IMR-90 (cell line): ENCODE measurements at regions not wholly inside any gene's neighbourhood (a gene's known extent, or its start where the extent isn't known, plus 50 kb on each side); places are given as distances from the start of the nearest gene placed in this dataset.

Experiments used
- ATAC-seq: fragments of 200-7000 bp; cut with Tn5 transposase; 2 replicates; pipeline ENCODE4 v1.9.1; 2020; ENCODE audit warnings: low read depth, mild to moderate bottlenecking, moderate library complexity
- BruUV-seq: library from RNA; stranded (reverse); fragments of 400-500 nt; replicated peaks from 2 replicates; lab custom pipeline; 2021; lab: Mats Ljungman, UMichigan
- CTCF ChIA-PET: fragments of 300-600 bp; formaldehyde crosslinking; extraction: SDS; loops from one replicate; lab custom pipeline; 2021; ENCODE audit warnings: antibody characterized with exemption; lab: Yijun Ruan, JAX
- POLR2A ChIA-PET: fragments of 300-600 bp; sonication (Branson Sonifier 250); formaldehyde crosslinking; loops from one replicate; lab custom pipeline; 2022; ENCODE audit warnings: antibody characterized with exemption; ENCODE audit not compliant: unreplicated experiment; lab: Charles Lee
- DNase-seq: peaks from one replicate; pipeline ENCODE4 v3.0.0; 2013
- H2AFZ ChIP-seq: replicated peaks from 2 replicates; pipeline ENCODE3; 2013; ENCODE audit warnings: low read length, mild to moderate bottlenecking; ENCODE audit not compliant: poor library complexity
- H2AK5ac ChIP-seq: 2 replicates; pipeline ENCODE4 v1.6.1; 2013; ENCODE audit warnings: low read depth, low read length, inconsistent platforms
- H2AK9ac ChIP-seq: replicated peaks from 2 replicates; pipeline ENCODE3; 2013; ENCODE audit warnings: mild to moderate bottlenecking, low read depth, low read length, moderate library complexity; ENCODE audit not compliant: poor library complexity
- H2BK120ac ChIP-seq: 2 replicates; pipeline ENCODE4 v1.6.1; 2013; ENCODE audit warnings: low read depth, low read length, inconsistent platforms
- H2BK15ac ChIP-seq: 3 replicates; pipeline ENCODE4 v1.6.1; 2013; ENCODE audit warnings: low read depth, low read length, inconsistent platforms
- H2BK20ac ChIP-seq: 2 replicates; pipeline ENCODE4 v1.6.1; 2013; ENCODE audit warnings: low read depth, mild to moderate bottlenecking, inconsistent platforms, low read length, moderate library complexity
- H2BK5ac ChIP-seq: 2 replicates; pipeline ENCODE4 v1.6.1; 2013; ENCODE audit warnings: mild to moderate bottlenecking, low read depth, low read length, inconsistent platforms; ENCODE audit not compliant: poor library complexity, severe bottlenecking
- H3K14ac ChIP-seq: replicated peaks from 2 replicates; pipeline ENCODE4 v1.6.1; 2013; ENCODE audit warnings: low read depth, low read length, inconsistent platforms
- H3K18ac ChIP-seq: 2 replicates; pipeline ENCODE4 v1.6.1; 2013; ENCODE audit warnings: low read depth, low read length, control low read depth
- H3K23ac ChIP-seq: 2 replicates; pipeline ENCODE4 v1.6.1; 2013; ENCODE audit warnings: low read depth, low read length, inconsistent platforms
- H3K27ac ChIP-seq: 2 replicates; pipeline ENCODE4 v1.5.1; 2013; ENCODE audit warnings: mild to moderate bottlenecking, control low read depth, low read length; ENCODE audit not compliant: insufficient read depth
- H3K27me3 ChIP-seq: 2 replicates; pipeline ENCODE4 v1.6.1; 2013; ENCODE audit warnings: low read length; ENCODE audit not compliant: control insufficient read depth, insufficient read depth
- H3K36me3 ChIP-seq: 2 replicates; pipeline ENCODE4 v1.6.1; 2013; ENCODE audit warnings: low read length, mixed read lengths; ENCODE audit not compliant: control insufficient read depth, insufficient read depth
- H3K4ac ChIP-seq: 2 replicates; pipeline ENCODE4 v1.6.1; 2013; ENCODE audit warnings: low read depth, low read length, inconsistent platforms
- H3K4me1 ChIP-seq: 2 replicates; pipeline ENCODE4 v1.6.1; 2013; ENCODE audit warnings: low read length, mixed read lengths; ENCODE audit not compliant: control insufficient read depth, insufficient read depth
- H3K4me2 ChIP-seq: 2 replicates; pipeline ENCODE4 v1.6.1; 2013; ENCODE audit warnings: low read depth, mild to moderate bottlenecking, control low read depth, low read length, moderate library complexity
- H3K4me3 ChIP-seq: 2 replicates; pipeline ENCODE4 v1.5.1; 2013; ENCODE audit warnings: low read depth, mild to moderate bottlenecking, control low read depth, low read length, moderate library complexity; ENCODE audit not compliant: insufficient read depth
- H3K56ac ChIP-seq: 2 replicates; pipeline ENCODE4 v1.6.1; 2013; ENCODE audit warnings: low read length, inconsistent platforms; ENCODE audit not compliant: insufficient read depth; ENCODE audit errors: extremely low read depth
- H3K79me1 ChIP-seq, 2 experiments: 2 replicates each; pipeline ENCODE4 v1.6.1; 2013; ENCODE audit warnings: low read length in 2 of 2, inconsistent platforms in 1 of 2, low read depth in 1 of 2
- H3K9ac ChIP-seq: 2 replicates; pipeline ENCODE4 v1.6.1; 2013; ENCODE audit warnings: low read depth, low read length, control low read depth
- H3K9me1 ChIP-seq: 2 replicates; pipeline ENCODE4 v1.6.1; 2013; ENCODE audit warnings: low read length, inconsistent platforms; ENCODE audit not compliant: insufficient read depth
- H3K9me3 ChIP-seq: 2 replicates; pipeline ENCODE4 v1.6.1; 2013; ENCODE audit warnings: low read length; ENCODE audit not compliant: control insufficient read depth, insufficient read depth
- H4K20me1 ChIP-seq: 2 replicates; pipeline ENCODE4 v1.6.1; 2013; ENCODE audit warnings: low read length, inconsistent platforms; ENCODE audit not compliant: insufficient read depth
- H4K5ac ChIP-seq: 2 replicates; pipeline ENCODE4 v1.6.1; 2013; ENCODE audit warnings: mild to moderate bottlenecking, low read depth, low read length, control low read depth
- H4K8ac ChIP-seq, 2 experiments: 2 replicates each; pipeline ENCODE4 v1.6.1; 2013; ENCODE audit warnings: low read depth in 2 of 2, low read length in 2 of 2, control low read depth in 1 of 2, inconsistent platforms in 1 of 2
- H4K91ac ChIP-seq: 2 replicates; pipeline ENCODE4 v1.6.1; 2013; ENCODE audit warnings: low read depth, low read length, inconsistent platforms; ENCODE audit not compliant: insufficient read depth
- CEBPB ChIP-seq: IDR thresholded peaks from 2 replicates; pipeline ENCODE4 v1.6.1; 2012; ENCODE audit warnings: low read depth, low read length, improper control_type of control experiment
- FOS ChIP-seq: fragments of 150-350 bp; IDR thresholded peaks from 2 replicates; pipeline ENCODE4 v1.6.1; 2016; ENCODE audit warnings: low read depth, low read length
- MAFK ChIP-seq: IDR thresholded peaks from 2 replicates; pipeline ENCODE4 v1.6.1; 2012; ENCODE audit warnings: low read depth, low read length, improper control_type of control experiment
- MAZ ChIP-seq: IDR thresholded peaks from 2 replicates; pipeline ENCODE4 v1.6.1; 2012; ENCODE audit warnings: low read depth, mild to moderate bottlenecking, low read length, improper control_type of control experiment, moderate library complexity, borderline replicate concordance
- MXI1 ChIP-seq: IDR thresholded peaks from 2 replicates; pipeline ENCODE4 v1.6.1; 2012; ENCODE audit warnings: low read depth, mild to moderate bottlenecking, low read length, moderate library complexity, borderline replicate concordance
- RAD21 ChIP-seq: IDR thresholded peaks from 2 replicates; pipeline ENCODE4 v1.6.1; 2012; ENCODE audit warnings: low read length, improper control_type of control experiment
- WGBS, 2 experiments: methylation state at CpG; one replicate each; pipeline versions ENCODE4 v1.1.5 to v1.1.7; 2013; ENCODE audit warnings: missing lambda C conversion rate in 2 of 2; ENCODE audit not compliant: insufficient read length in 1 of 2; ENCODE audit errors: extremely low coverage in 2 of 2; 5-methylcytosine and 5-hydroxymethylcytosine counted together
- dilution Hi-C: fragments of 300-500 bp; cut with HindIII; formaldehyde crosslinking; loops from one replicate; pipeline ENCODE4 v1.14.3; 2018; ENCODE audit warnings: low sequenced_read_pairs; ENCODE audit not compliant: unreplicated experiment
- in situ Hi-C: fragments of 300-500 bp; cut with MboI; formaldehyde crosslinking; loops from 3 replicates; pipeline ENCODE4 v1.14.3; 2019; ENCODE audit warnings: low sequenced_read_pairs, inconsistent platforms, mixed read lengths
- intact Hi-C: fragments of 100-400 bp; cut with micrococcal nuclease; formaldehyde crosslinking; loops from 2 replicates; pipeline ENCODE4 v1.10.0; 2022
- TF ChIP-seq, protein P1 (sequence below): fragments of 150-350 bp; IDR thresholded peaks from 2 replicates; pipeline ENCODE4 v1.6.1; 2016; ENCODE audit warnings: low read depth, mild to moderate bottlenecking, low read length, moderate library complexity, borderline replicate concordance
- TF ChIP-seq, protein P2 (sequence below): conservative IDR thresholded peaks from 2 replicates; pipeline ENCODE4 v1.5.1; 2012; ENCODE audit warnings: mild to moderate bottlenecking, low read depth, low read length, improper control_type of control experiment

DNA sequence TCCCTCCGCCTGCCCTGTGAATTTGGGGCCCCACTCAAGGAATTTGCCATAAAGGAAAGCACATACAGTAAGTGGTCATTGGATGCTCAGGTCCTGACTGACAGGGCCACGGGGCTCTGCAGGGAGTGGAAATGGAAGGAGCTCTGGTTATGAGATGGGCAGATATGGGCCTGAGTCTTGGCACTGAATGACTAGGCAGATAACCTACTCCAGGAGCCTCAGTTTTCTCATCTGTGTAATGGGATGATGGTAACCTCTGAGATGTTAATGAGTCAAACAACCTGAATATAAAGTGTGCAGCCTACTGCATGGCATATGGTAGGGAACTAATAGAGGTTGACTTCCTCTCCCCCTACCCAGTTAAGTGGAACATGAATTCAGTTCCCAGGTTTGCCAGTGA is 56.4 kb upstream of the NAA20 start:
- Histone ChIP-seq H2AK5ac (no peak overlapping the region), H3K9me3 (no peaks in the 10 kb centered on the region), H3K23ac (no peak overlapping the region), H4K5ac (no peak overlapping the region), H3K56ac (no peak overlapping the region), H3K9me1 (peaks cover 18% of the 10 kb centered on the region), H3K18ac (no peak overlapping the region), H3K14ac (no peak overlapping the region), H3K9ac (no peak overlapping the region), H3K27me3 (no peaks in the 10 kb centered on the region), H2BK120ac (no peak overlapping the region), H3K36me3 (peaks cover 46% of the 10 kb centered on the region), H2BK20ac (0 out of 2 replicates have a peak overlapping the region, but pooled peaks have one; percentile 2), H2BK5ac (no peak overlapping the region), H3K27ac (no peak overlapping the region), H2BK15ac (no peak overlapping the region), H3K4me1 (peaks cover 12% of the 10 kb centered on the region), H2AK9ac (no peak overlapping the region), H3K4me3 (no peak overlapping the region), H4K91ac (no peak overlapping the region), H2AFZ (no peak overlapping the region), H3K4me2 (no peak overlapping the region), H4K8ac (no peak overlapping the region), H3K4ac (no peak overlapping the region), H3K79me1 (peaks cover 24 to 57% of the 10 kb centered on the region in 2 experiments; a peak in 3 of 4 replicates), H4K20me1 (peaks cover 6% of the 10 kb centered on the region; the same call in 1 of the 2 replicates)
- DNase-seq, result no peak
- POLR2A ChIA-PET, result no interaction called here
- CTCF ChIA-PET, result no interaction called here
- in situ Hi-C loops, result no loop called here
- no CpG with 5 or more reads among the region's 2 CpGs for WGBS, 2 experiments
- TF ChIP-seq MAFK (no peak), RAD21 (no peak), MXI1 (no peak), FOS (no peak), MAZ (no peak), CEBPB (no peak)
- TF ChIP-seq, protein P1, sequence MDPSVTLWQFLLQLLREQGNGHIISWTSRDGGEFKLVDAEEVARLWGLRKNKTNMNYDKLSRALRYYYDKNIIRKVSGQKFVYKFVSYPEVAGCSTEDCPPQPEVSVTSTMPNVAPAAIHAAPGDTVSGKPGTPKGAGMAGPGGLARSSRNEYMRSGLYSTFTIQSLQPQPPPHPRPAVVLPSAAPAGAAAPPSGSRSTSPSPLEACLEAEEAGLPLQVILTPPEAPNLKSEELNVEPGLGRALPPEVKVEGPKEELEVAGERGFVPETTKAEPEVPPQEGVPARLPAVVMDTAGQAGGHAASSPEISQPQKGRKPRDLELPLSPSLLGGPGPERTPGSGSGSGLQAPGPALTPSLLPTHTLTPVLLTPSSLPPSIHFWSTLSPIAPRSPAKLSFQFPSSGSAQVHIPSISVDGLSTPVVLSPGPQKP, result no peak
- TF ChIP-seq, protein P2, sequence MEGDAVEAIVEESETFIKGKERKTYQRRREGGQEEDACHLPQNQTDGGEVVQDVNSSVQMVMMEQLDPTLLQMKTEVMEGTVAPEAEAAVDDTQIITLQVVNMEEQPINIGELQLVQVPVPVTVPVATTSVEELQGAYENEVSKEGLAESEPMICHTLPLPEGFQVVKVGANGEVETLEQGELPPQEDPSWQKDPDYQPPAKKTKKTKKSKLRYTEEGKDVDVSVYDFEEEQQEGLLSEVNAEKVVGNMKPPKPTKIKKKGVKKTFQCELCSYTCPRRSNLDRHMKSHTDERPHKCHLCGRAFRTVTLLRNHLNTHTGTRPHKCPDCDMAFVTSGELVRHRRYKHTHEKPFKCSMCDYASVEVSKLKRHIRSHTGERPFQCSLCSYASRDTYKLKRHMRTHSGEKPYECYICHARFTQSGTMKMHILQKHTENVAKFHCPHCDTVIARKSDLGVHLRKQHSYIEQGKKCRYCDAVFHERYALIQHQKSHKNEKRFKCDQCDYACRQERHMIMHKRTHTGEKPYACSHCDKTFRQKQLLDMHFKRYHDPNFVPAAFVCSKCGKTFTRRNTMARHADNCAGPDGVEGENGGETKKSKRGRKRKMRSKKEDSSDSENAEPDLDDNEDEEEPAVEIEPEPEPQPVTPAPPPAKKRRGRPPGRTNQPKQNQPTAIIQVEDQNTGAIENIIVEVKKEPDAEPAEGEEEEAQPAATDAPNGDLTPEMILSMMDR, result no peak
- ATAC-seq, result no peak
- intact Hi-C loops, result no loop called here
- dilution Hi-C loops, result no loop called here
- no TSS peak for BruUV-seq
